Cardiac fibroblast (primary cell): ENCODE measurements at regions not wholly inside any gene's neighbourhood (a gene's known extent, or its start where the extent isn't known, plus 50 kb on each side); places are given as distances from the start of the nearest gene placed in this dataset.

Source experiments
- DNase-seq, 2 donors: peaks; one replicate each; pipeline versions ENCODE4 v3.0.0 to v3.0.0-alpha.2; 2010; ENCODE audit warnings: low read depth in 2 of 2
- H3K4me3 ChIP-seq, 2 donors: replicated peaks in 1 of 2; 1 replicate in 1 of 2; 2 replicates in 1 of 2; pipeline ENCODE4 v1.5.1; 2011; ENCODE audit warnings: low read depth in 2 of 2, low read length in 2 of 2, mild to moderate bottlenecking in 2 of 2, moderate library complexity in 1 of 2
- CTCF ChIP-seq: IDR thresholded peaks from one replicate; pipeline ENCODE4 v1.5.1; 2011; ENCODE audit warnings: low read depth, mild to moderate bottlenecking, low read length, inconsistent platforms

- no peak for DNase-seq
- no peak for TF ChIP-seq CTCF
- H3K4me3 ChIP-seq = no peak overlapping the region
Observed at GRCh38 chr6:45816674-45817297, 198.9 kb downstream of the CLIC5 start.

DNA sequence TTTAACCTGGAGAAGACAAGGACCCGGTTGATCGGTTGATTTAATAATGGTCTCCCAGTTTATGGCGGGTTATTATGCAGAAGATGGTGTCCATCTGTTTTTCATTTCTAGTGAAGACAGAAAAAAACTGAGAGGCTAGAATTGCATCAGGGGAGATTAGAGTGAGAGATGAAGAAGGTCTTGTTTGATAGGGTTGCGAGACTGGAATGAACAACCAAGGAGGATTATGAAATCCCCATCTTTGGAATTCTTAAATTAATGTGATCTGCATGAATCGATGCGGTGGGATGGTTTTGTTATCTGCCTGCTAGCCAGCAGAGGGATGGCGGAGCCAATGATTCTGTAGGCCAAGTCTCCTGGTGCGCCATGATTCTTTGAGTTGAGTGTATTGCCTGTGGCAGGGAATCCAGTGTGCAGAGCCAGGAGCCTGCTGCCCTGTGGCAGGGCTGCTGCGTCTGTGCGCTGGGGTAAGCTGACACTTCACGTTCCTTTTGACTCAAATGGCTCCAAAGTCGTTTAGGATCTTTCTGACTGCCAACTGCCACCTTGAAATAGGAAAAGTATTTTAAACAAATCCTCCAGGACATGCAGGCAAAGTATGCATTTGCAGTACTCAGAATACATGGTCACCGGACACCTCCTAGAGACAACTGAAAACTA lies 200.1 kb downstream of the CLIC5 start:
- TF ChIP-seq CTCF = no peak
- DNase-seq = no peak
- no peak overlapping the region for H3K4me3 ChIP-seq

DNA sequence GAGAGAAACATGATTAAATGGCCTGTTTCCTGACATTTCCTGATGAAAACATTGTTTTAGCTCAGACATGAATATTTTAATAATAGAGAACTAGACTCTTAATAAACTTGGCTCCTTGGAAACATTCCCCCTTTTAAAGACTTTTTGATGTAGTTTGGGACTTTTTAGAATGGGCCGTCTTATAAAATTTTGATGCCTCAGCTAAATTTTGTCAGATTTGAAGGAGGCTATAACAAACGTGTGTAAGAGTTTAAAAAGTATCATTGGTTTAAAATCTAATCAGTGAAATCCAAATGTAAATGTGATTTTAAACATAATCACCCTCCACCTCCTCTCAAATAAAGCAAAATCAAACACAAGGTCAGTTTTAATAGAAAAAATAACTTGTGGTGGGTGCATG lies 200.9 kb downstream of the CLIC5 start:
- no peak for TF ChIP-seq CTCF
- DNase-seq = no peak
- H3K4me3 ChIP-seq = no peak overlapping the region

- no peak for DNase-seq
- no peak for TF ChIP-seq CTCF
Observed at GRCh38 chr6:45813943-45814342, 201.7 kb downstream of the CLIC5 start.

DNA sequence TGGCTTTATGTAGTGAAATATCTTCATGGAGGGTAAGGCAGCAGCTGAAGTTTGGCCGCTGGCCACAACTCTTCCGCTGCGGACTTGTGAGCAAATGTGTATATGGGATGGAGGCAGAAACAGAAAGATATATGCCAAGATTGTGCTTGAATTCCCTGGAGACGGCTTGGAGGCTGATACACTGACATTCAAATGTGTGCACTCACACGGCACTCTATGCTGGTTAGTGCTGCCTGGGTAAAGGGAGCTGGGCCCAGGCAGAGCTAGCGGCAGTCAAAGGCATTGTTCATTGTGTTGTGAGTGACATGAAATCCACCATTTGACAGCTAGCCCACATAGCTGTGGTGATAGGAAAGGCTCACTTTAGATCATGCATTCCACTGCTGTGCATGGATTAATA lies 202.7 kb downstream of the CLIC5 start:
- peak; percentile 41 to 63 for DNase-seq
- TF ChIP-seq CTCF = no peak
- no peak overlapping the region for H3K4me3 ChIP-seq

More at GRCh38 chr6:45813943-45814342, 201.7 kb downstream of the CLIC5 start:
- H3K4me3 ChIP-seq = no peak overlapping the region

GRCh38 chr6:45808917-45809316 lies 206.7 kb downstream of the CLIC5 start:
- TF ChIP-seq CTCF = no peak
- no peak for DNase-seq
- no peak overlapping the region for H3K4me3 ChIP-seq
